ENCODE measurements at regions not wholly inside any gene's neighbourhood (a gene's known extent, or its start where the extent isn't known, plus 50 kb on each side); places are given as distances from the start of the nearest gene placed in this dataset.

- DNase-seq (ENCODE audit: extremely low read depth in 1 of 11, low read depth in 9 of 11, low spot score in 4 of 11), result no peak
Observed at GRCh38 chr2:120520929-120521912, 175.3 kb downstream of the INHBB start.

- no peak for DNase-seq (ENCODE audit: extremely low read depth in 1 of 11, low read depth in 9 of 11, low spot score in 4 of 11)
Observed at GRCh38 chr2:120522151-120522751, 176.3 kb downstream of the INHBB start.

- no peak for DNase-seq (ENCODE audit: extremely low read depth in 1 of 11, low read depth in 9 of 11, low spot score in 4 of 11)
Observed at GRCh38 chr2:120523766-120524165, 177.8 kb downstream of the INHBB start.

- DNase-seq (ENCODE audit: extremely low read depth in 1 of 11, low read depth in 9 of 11, low spot score in 4 of 11), result no peak
Observed at GRCh38 chr2:120524174-120524573, 178.2 kb downstream of the INHBB start.

GRCh38 chr2:120525056-120526046 is 179.4 kb downstream of the INHBB start:
- DNase-seq (ENCODE audit: extremely low read depth in 1 of 11, low read depth in 9 of 11, low spot score in 4 of 11), result no peak

- no peak for DNase-seq (ENCODE audit: extremely low read depth in 1 of 11, low read depth in 9 of 11, low spot score in 4 of 11)
Observed at GRCh38 chr2:120526047-120526562, 180.2 kb downstream of the INHBB start.

- DNase-seq (ENCODE audit: extremely low read depth in 1 of 11, low read depth in 9 of 11, low spot score in 4 of 11), result no peak
Observed at GRCh38 chr2:120526997-120527945, 181.3 kb downstream of the INHBB start.

- DNase-seq (ENCODE audit: extremely low read depth in 1 of 11, low read depth in 9 of 11, low spot score in 4 of 11), result no peak
Observed at GRCh38 chr2:120528051-120528692, 182.2 kb downstream of the INHBB start.

GRCh38 chr2:120528693-120529076 is 182.7 kb downstream of the INHBB start:
- no peak for DNase-seq (ENCODE audit: extremely low read depth in 1 of 11, low read depth in 9 of 11, low spot score in 4 of 11)

GRCh38 chr2:120530781-120531180 is 184.8 kb downstream of the INHBB start:
- no peak for DNase-seq (ENCODE audit: extremely low read depth in 1 of 11, low read depth in 9 of 11, low spot score in 4 of 11)

- DNase-seq (ENCODE audit: extremely low read depth in 1 of 11, low read depth in 9 of 11, low spot score in 4 of 11), result no peak
Observed at GRCh38 chr2:120531365-120531764, 185.4 kb downstream of the INHBB start.

- no peak for DNase-seq (ENCODE audit: extremely low read depth in 1 of 11, low read depth in 9 of 11, low spot score in 4 of 11)
Observed at GRCh38 chr2:120531863-120532600, 186.1 kb downstream of the INHBB start.

GRCh38 chr2:120533625-120534024 is 187.7 kb downstream of the INHBB start:
- DNase-seq (ENCODE audit: extremely low read depth in 1 of 11, low read depth in 9 of 11, low spot score in 4 of 11), result no peak

GRCh38 chr2:120534457-120534856 is 188.5 kb downstream of the INHBB start:
- no peak for DNase-seq (ENCODE audit: extremely low read depth in 1 of 11, low read depth in 9 of 11, low spot score in 4 of 11)

- DNase-seq (ENCODE audit: extremely low read depth in 1 of 11, low read depth in 9 of 11, low spot score in 4 of 11), result no peak
Observed at GRCh38 chr2:120535081-120535480, 189.1 kb downstream of the INHBB start.

GRCh38 chr2:120536141-120536540 is 190.2 kb downstream of the INHBB start:
- no peak for DNase-seq (ENCODE audit: extremely low read depth in 1 of 11, low read depth in 9 of 11, low spot score in 4 of 11)
